ENCODE measurements at regions not wholly inside any gene's neighbourhood (a gene's known extent, or its start where the extent isn't known, plus 50 kb on each side); places are given as distances from the start of the nearest gene placed in this dataset.

DNA sequence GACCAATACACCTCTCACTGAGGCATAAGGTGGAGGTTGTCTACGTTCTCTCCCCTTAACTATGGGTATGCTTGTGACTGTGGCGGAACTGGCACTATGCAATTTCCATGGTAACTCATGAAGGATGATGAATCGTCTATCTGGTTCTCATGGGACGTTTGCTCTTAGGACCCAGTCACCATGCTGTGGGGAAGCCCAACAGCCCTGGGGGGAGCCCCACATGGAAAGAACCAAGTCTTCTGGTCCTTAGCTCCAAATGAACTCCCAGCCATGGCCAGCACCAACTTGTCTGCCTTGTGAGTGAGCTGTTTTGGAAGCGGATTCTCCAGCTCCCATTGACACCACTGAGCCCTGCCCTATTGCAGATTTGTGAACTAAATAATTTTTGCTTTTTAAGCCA, 188.7 kb upstream of the S1PR3 start:
- Histone ChIP-seq H3K27ac (no peak overlapping the region), H3K36me3 (no peaks in the 10 kb centered on the region), H3K4me3 (no peak overlapping the region), H3K27me3 (replicated peaks; ENCODE audit: insufficient read depth) (no peaks in the 10 kb centered on the region), H3K4me1 (ENCODE audit: control insufficient read depth in 1 of 2, low read depth in 2 of 2) (peaks cover 4 to 10% of the 10 kb centered on the region in 2 donors), H3K9me3 (no peaks in the 10 kb centered on the region)
- TF ChIP-seq, protein P1, sequence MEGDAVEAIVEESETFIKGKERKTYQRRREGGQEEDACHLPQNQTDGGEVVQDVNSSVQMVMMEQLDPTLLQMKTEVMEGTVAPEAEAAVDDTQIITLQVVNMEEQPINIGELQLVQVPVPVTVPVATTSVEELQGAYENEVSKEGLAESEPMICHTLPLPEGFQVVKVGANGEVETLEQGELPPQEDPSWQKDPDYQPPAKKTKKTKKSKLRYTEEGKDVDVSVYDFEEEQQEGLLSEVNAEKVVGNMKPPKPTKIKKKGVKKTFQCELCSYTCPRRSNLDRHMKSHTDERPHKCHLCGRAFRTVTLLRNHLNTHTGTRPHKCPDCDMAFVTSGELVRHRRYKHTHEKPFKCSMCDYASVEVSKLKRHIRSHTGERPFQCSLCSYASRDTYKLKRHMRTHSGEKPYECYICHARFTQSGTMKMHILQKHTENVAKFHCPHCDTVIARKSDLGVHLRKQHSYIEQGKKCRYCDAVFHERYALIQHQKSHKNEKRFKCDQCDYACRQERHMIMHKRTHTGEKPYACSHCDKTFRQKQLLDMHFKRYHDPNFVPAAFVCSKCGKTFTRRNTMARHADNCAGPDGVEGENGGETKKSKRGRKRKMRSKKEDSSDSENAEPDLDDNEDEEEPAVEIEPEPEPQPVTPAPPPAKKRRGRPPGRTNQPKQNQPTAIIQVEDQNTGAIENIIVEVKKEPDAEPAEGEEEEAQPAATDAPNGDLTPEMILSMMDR (IDR thresholded peaks at IDR 0.05): no peak
- ATAC-seq (ENCODE audit: insufficient number of reproducible peaks, low FRiP score, low read depth): no peak
- no peak for DNase-seq (ENCODE audit: low spot score)

DNA sequence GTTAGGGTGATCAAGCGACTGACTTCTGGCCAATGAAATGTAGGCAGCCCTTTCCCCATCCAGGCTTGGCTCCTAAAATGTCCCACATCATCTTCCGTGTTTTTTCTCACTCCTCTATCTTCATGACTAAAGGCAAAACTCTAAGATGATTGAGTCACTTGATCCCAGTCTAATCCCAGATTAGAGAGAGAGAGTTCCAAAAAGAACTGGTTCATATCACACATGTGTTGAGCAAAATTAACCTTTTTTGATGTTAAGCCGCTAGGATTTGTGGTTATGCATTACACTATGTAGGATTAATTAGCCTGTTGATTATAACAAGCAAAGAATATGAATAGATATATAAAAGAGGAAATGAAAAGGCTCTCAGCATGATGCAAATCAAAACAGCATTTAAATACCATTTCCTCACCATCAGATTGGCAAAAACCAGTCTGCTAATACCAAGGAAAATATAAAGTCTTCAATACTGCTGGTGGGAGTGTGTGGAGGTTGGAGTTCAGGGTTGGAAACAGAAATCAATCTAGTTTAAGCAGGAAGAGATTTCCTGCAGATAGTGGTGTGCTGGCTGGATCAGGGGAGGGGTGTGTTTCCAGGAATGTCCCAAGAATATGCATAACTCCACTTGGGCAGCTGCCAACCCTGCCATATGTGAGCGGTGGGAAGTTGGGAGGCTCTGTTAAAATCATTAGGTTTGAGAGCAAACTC, 187.6 kb upstream of the S1PR3 start:
- DNase-seq (ENCODE audit: low spot score) (no peak), ATAC-seq (ENCODE audit: insufficient number of reproducible peaks, low FRiP score, low read depth) (no peak)
- Histone ChIP-seq H3K4me3 (no peak overlapping the region), H3K27me3 (replicated peaks; ENCODE audit: insufficient read depth) (no peaks in the 10 kb centered on the region), H3K36me3 (no peaks in the 10 kb centered on the region), H3K27ac (no peak overlapping the region), H3K9me3 (no peaks in the 10 kb centered on the region), H3K4me1 (ENCODE audit: control insufficient read depth in 1 of 2, low read depth in 2 of 2) (peaks cover 4 to 10% of the 10 kb centered on the region in 2 donors)
- TF ChIP-seq, protein P1 (IDR thresholded peaks at IDR 0.05): no peak

DNA sequence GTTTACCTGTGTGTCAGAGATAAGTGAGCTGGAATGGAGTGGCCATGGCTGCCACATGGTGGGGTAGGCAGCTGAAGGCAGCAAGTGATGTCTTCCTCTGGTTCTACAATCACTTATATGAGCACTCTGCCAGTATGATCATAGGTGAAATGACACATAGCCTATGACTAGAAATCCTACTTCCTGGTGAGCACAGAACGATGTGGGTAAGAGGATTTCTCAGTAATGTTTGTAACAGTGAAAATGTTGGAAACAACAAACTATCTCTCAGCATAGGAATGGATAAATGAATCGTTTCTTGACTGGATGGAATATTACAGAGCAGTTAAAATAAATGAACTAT, 187.0 kb upstream of the S1PR3 start:
- H3K27ac ChIP-seq: no peak overlapping the region
- DNase-seq (ENCODE audit: low spot score) (no peak), ATAC-seq (ENCODE audit: insufficient number of reproducible peaks, low FRiP score, low read depth) (no peak)
- no peaks in the 10 kb centered on the region for H3K27me3 ChIP-seq (replicated peaks; ENCODE audit: insufficient read depth)
- H3K36me3 ChIP-seq: no peaks in the 10 kb centered on the region
- TF ChIP-seq, protein P1 (IDR thresholded peaks at IDR 0.05): no peak
- no peaks in the 10 kb centered on the region for H3K9me3 ChIP-seq
- H3K4me3 ChIP-seq: no peak overlapping the region
- peaks cover 4 to 10% of the 10 kb centered on the region in 2 donors for H3K4me1 ChIP-seq (ENCODE audit: control insufficient read depth in 1 of 2, low read depth in 2 of 2)

DNA sequence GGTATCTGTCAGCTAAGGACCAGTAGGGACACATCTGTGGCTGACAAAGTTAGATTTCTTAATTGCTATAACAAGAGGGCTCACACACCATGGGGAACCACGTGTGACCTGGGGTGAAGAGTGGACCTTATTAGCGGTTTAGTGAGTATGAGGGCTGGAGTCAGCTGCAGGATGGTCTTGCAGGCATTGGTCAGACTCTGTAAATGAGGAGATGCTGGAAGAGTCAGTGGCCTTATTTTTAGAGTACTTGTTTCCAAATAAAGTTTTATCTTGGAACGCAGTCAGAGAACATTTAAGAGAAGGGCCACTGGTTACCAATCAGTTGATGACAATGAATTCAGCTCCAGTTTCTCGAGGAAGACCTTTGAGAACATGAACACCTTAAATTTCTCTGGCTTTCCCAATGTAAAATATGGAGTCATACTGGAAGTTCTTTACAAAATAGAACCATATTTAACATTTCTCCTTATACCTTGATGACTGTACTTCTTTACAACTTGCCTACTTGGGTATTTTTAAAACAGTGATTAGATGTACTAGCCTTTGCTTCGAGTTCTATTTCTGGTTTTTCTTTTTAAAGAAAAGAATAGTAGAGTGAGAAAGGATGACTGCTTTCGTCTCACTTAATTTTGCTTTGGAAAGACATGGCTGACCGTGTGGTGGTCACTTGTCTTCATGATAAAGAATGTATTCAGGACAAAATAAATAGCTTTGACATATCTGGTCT, 185.9 kb upstream of the S1PR3 start:
- DNase-seq (ENCODE audit: low spot score): no peak
- Histone ChIP-seq H3K27me3 (replicated peaks; ENCODE audit: insufficient read depth) (no peaks in the 10 kb centered on the region), H3K9me3 (no peaks in the 10 kb centered on the region), H3K4me3 (no peak overlapping the region), H3K4me1 (ENCODE audit: control insufficient read depth in 1 of 2, low read depth in 2 of 2) (peaks cover 4 to 16% of the 10 kb centered on the region in 2 donors), H3K27ac (peak overlapping the region; percentile 45 to 50), H3K36me3 (no peaks in the 10 kb centered on the region)
- ATAC-seq (ENCODE audit: insufficient number of reproducible peaks, low FRiP score, low read depth): no peak
- TF ChIP-seq, protein P1 (IDR thresholded peaks at IDR 0.05): no peak

DNA sequence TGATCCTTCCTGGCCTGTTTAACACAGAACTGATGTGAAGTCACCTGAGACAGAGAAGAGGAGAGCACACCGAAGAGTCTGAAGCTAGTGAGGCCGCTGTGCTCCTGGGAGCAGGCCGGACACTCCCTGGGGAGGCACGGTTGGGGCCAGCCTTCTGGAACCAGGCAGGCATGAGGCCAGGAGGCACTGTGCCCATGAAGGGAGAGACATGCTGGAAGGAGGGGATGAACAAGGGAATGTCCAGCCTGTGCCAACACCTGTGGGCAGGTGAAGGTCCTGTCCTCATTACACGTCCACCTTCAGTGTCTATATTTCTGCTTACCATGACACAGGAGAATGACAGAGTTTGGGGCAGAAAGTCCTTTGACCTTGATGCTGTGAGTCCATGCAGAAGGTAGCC, 183.8 kb upstream of the S1PR3 start:
- H3K9me3 ChIP-seq: no peaks in the 10 kb centered on the region
- H3K27ac ChIP-seq: no peak overlapping the region
- TF ChIP-seq, protein P1 (IDR thresholded peaks at IDR 0.05): no peak
- H3K4me1 ChIP-seq (ENCODE audit: control insufficient read depth in 1 of 2, low read depth in 2 of 2): peaks cover 4 to 17% of the 10 kb centered on the region in 2 donors
- ATAC-seq (ENCODE audit: insufficient number of reproducible peaks, low FRiP score, low read depth): no peak
- DNase-seq (ENCODE audit: low spot score): no peak
- no peak overlapping the region for H3K4me3 ChIP-seq
- H3K27me3 ChIP-seq (replicated peaks; ENCODE audit: insufficient read depth): no peaks in the 10 kb centered on the region
- H3K36me3 ChIP-seq: no peaks in the 10 kb centered on the region

Data from thoracic aorta (tissue), 2 donors.